Thyroid gland (tissue), 4 donors: ENCODE measurements at regions not wholly inside any gene's neighbourhood (a gene's known extent, or its start where the extent isn't known, plus 50 kb on each side); places are given as distances from the start of the nearest gene placed in this dataset.

Experiments
- POLR2A ChIP-seq, 2 donors: fragments of 450-650 bp; IDR thresholded peaks; one replicate each; pipeline ENCODE4 v1.6.1; 2017; ENCODE audit warnings: antibody characterized with exemption in 2 of 2, mild to moderate bottlenecking in 2 of 2, moderate library complexity in 1 of 2
- TF ChIP-seq, protein P1 (sequence below), 6 experiments: fragments of 200-600 bp in 3 of 6; fragments of 450-650 bp in 3 of 6; sonication (generic) in 3 of 6; IDR thresholded peaks; one replicate each; pipeline ENCODE4 v1.5.1; 2016 to 2019; ENCODE audit warnings: antibody characterized with exemption in 6 of 6, mild to moderate bottlenecking in 2 of 6, inconsistent platforms in 1 of 6, moderate library complexity in 1 of 6

DNA sequence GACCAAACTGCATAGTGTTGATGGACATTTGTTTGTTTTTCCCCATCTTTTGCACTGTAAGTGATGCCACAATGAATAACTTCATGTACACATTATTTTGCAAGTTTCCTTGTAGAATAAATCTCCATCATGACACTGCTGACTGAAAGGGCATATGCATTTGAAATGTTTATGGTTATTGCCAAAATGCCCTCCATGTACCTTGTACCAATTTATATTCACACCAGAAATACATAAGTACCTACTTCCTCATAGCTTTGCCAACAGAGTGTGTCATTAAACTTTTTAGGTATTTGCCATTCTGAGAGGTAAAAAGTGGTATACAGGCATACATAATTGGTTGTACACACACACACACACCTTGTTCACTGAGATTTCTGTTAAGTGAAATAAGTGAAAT, 361.0 kb upstream of the PCSK5 start:
- TF ChIP-seq, protein P1, sequence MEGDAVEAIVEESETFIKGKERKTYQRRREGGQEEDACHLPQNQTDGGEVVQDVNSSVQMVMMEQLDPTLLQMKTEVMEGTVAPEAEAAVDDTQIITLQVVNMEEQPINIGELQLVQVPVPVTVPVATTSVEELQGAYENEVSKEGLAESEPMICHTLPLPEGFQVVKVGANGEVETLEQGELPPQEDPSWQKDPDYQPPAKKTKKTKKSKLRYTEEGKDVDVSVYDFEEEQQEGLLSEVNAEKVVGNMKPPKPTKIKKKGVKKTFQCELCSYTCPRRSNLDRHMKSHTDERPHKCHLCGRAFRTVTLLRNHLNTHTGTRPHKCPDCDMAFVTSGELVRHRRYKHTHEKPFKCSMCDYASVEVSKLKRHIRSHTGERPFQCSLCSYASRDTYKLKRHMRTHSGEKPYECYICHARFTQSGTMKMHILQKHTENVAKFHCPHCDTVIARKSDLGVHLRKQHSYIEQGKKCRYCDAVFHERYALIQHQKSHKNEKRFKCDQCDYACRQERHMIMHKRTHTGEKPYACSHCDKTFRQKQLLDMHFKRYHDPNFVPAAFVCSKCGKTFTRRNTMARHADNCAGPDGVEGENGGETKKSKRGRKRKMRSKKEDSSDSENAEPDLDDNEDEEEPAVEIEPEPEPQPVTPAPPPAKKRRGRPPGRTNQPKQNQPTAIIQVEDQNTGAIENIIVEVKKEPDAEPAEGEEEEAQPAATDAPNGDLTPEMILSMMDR (IDR thresholded peaks at IDR 0.05): no peak
- TF ChIP-seq POLR2A (IDR thresholded peaks at IDR 0.05): no peak
